ENCODE measurements at regions not wholly inside any gene's neighbourhood (a gene's known extent, or its start where the extent isn't known, plus 50 kb on each side); places are given as distances from the start of the nearest gene placed in this dataset.
"Not testable (repeated sequence)": the region's sequence is repeated elsewhere in the genome, so short reads cannot be mapped to it uniquely, and the experiment has no call there.

DNA sequence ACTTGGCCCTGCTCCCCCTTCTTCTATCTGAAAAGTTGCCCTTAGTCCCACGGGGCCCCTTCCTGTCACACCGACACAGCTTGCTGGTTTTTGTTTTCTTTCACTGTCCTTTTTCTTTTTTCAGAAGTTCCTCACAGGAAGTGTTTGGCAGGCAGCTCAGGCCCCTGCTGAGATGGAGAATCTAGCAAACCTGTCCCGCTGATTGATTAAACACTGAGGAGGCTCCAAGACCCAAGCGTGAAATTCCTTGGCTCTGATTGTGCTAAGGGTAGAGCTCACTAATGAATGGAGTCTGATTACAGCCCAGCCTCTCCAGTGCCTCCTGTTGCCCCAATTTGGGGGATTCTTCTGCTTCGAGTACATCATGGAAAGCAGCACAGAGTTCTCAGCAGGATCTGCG lies 365.9 kb upstream of the MEX3C start:
- H3K4me3 ChIP-seq (ENCODE audit: low read depth, low read length): no peak overlapping the region
- DNase-seq (ENCODE audit: low read depth): peak; percentile 7
- no peak for TF ChIP-seq CTCF (IDR thresholded peaks at IDR 0.05; ENCODE audit: insufficient read depth, low read depth, low read length, missing control alignments)

GRCh38 chr18:51568151-51568550 lies 370.7 kb upstream of the MEX3C start:
- DNase-seq (ENCODE audit: low read depth): no peak
- no peak for TF ChIP-seq CTCF (IDR thresholded peaks at IDR 0.05; ENCODE audit: insufficient read depth, low read depth, low read length, missing control alignments)
- no peak overlapping the region for H3K4me3 ChIP-seq (ENCODE audit: low read depth, low read length)

GRCh38 chr18:51569153-51569552 lies 371.7 kb upstream of the MEX3C start:
- H3K4me3 ChIP-seq (ENCODE audit: low read depth, low read length): no peak overlapping the region
- no peak for DNase-seq (ENCODE audit: low read depth)
- no peak for TF ChIP-seq CTCF (IDR thresholded peaks at IDR 0.05; ENCODE audit: insufficient read depth, low read depth, low read length, missing control alignments)

DNA sequence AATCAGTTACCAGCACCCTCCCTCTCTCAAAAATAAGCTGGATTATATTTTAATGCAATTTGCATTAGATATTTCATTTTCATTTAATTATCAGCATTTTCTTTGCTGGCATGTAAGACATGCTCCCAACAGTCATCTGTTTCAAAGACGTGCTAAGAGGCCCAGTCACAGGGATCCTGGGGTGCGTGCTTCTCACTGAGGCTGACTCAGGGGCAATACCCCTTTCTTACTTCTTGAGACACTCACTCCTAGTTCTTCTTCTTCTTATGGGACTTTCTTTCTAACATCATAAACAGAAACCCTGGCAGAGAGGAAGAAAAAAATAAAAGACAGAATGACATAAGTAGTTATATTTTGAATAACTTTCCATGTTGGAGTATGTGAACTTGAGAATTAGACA lies 372.1 kb upstream of the MEX3C start:
- no peak for DNase-seq (ENCODE audit: low read depth)
- TF ChIP-seq CTCF (IDR thresholded peaks at IDR 0.05; ENCODE audit: insufficient read depth, low read depth, low read length, missing control alignments): no peak
- no peak overlapping the region for H3K4me3 ChIP-seq (ENCODE audit: low read depth, low read length)

GRCh38 chr18:51570071-51570470 lies 372.6 kb upstream of the MEX3C start:
- not testable (repeated sequence) for H3K4me3 ChIP-seq (ENCODE audit: low read depth, low read length); DNase-seq (ENCODE audit: low read depth)

GRCh38 chr18:51573886-51574285 lies 376.4 kb upstream of the MEX3C start:
- H3K4me3 ChIP-seq (ENCODE audit: low read depth, low read length); DNase-seq (ENCODE audit: low read depth): not testable (repeated sequence)

DNA sequence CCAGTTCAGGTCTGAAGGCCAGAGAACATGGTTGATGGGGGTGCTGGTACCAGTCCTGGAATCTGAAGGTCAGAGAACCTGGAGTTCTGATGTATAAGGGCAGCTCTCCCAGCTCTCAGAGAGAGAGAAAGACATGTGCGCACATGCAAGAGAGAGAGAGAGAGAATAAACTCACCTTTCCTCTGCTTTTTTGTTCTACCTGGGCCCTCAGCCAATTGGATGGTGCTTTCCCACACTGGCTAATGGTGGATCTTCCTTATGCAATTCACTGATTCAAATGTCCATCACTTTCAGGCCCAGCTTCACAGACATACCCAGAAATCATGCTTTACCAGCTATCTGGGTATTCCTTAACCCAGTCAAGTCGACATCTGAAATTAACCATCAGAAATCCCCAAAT lies 377.7 kb upstream of the MEX3C start:
- DNase-seq (ENCODE audit: low read depth): no peak
- no peak for TF ChIP-seq CTCF (IDR thresholded peaks at IDR 0.05; ENCODE audit: insufficient read depth, low read depth, low read length, missing control alignments)

DNA sequence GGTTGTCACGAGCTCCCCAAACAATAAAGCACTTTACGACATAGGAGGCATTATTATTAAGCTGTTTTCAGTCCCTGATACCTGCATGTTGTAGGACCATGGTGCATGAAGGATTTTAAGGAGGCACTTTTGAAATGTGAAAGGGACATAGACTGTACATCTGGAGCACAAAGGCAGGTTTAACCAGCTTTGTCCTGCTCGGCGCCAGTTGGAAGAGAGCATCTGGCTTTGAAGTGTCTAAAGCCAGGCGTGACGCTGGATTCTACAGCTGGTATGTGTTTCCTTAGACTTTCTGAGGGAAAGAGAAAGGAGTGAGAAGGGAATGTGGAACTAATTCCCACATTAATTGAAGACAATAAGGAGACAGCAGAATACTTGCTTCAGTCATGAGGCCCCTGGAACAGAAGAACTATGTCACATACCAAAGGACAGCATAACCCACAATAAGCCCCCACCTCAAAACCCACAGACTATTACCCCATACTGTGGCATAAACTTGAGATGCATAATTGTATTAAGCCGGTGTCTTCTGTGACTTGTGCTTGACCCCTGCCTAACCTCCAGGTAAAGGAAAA lies 381.0 kb upstream of the MEX3C start:
- no peak overlapping the region for H3K4me3 ChIP-seq (ENCODE audit: low read depth, low read length)
- no peak for TF ChIP-seq CTCF (IDR thresholded peaks at IDR 0.05; ENCODE audit: insufficient read depth, low read depth, low read length, missing control alignments)
- DNase-seq (ENCODE audit: low read depth): no peak

More for the DNA sequence above, 377.7 kb upstream of the MEX3C start:
- H3K4me3 ChIP-seq (ENCODE audit: low read depth, low read length): no peak overlapping the region

All from GM12865 (cell line).